IPS-15b (cell line): ENCODE measurements at regions not wholly inside any gene's neighbourhood (a gene's known extent, or its start where the extent isn't known, plus 50 kb on each side); places are given as distances from the start of the nearest gene placed in this dataset.

Experiments
- H3K27me3 ChIP-seq: one replicate; pipeline ENCODE4 v1.6.1; 2013; ENCODE audit warnings: low read length; ENCODE audit not compliant: control insufficient read depth, insufficient read depth
- H3K36me3 ChIP-seq: one replicate; pipeline ENCODE4 v1.6.1; 2013; ENCODE audit warnings: low read length; ENCODE audit not compliant: control insufficient read depth, insufficient read depth
- H3K4me1 ChIP-seq: one replicate; pipeline ENCODE4 v1.6.1; 2013; ENCODE audit warnings: mild to moderate bottlenecking, low read length; ENCODE audit not compliant: control insufficient read depth, insufficient read depth
- H3K4me3 ChIP-seq: one replicate; pipeline ENCODE4 v1.5.1; 2013; ENCODE audit warnings: low read depth, low read length
- H3K9ac ChIP-seq: one replicate; pipeline ENCODE4 v1.6.1; 2013; ENCODE audit warnings: low read depth, mild to moderate bottlenecking, low read length
- H3K9me3 ChIP-seq: one replicate; pipeline ENCODE4 v1.6.1; 2013; ENCODE audit warnings: mild to moderate bottlenecking, low read length; ENCODE audit not compliant: control insufficient read depth, insufficient read depth

DNA sequence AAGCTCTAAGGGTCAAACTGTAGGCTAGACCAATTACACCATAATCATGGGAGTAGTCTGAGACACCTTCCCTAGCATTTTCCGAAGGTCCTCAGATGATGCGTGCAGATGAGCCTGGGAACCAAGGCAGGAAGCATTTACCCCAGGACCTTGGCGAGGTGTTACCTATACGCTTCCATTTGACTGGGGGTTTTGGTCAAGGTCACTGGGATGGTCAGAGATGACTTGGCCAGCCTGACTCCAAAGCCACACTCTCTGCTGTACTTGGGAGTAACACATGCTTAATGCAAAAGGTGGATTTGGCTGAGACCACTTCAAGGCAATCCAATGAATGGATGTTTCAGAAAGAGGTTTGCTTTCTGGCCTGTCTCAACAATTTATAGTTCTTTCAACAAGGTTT is 98.9 kb upstream of the IRS2 start:
- Histone ChIP-seq H3K36me3 (no peaks in the 10 kb centered on the region), H3K9me3 (no peaks in the 10 kb centered on the region), H3K4me1 (no peaks in the 10 kb centered on the region), H3K27me3 (no peaks in the 10 kb centered on the region), H3K9ac (no peak overlapping the region), H3K4me3 (no peak overlapping the region)

DNA sequence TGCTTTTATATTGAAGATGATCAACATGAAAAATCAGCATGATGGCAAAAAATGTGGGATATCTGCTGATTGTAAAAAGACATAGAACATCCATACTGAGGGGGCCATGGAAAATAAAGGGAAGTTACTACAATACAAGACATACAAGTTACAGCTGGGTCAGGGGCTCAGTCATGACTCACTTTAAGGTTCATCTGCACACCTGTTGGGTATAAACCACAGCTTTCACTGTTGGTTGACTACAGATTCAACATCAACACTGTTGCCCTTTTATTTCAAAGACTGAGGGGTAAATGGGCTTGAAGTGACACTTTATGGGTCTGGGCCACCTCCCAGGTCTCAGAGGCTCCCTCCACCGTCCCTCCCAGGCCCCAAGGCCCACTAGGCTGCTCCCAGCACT is 98.1 kb upstream of the IRS2 start:
- H3K36me3 ChIP-seq = no peaks in the 10 kb centered on the region
- H3K4me1 ChIP-seq = no peaks in the 10 kb centered on the region
- no peaks in the 10 kb centered on the region for H3K9me3 ChIP-seq
- no peak overlapping the region for H3K4me3 ChIP-seq
- H3K9ac ChIP-seq = no peak overlapping the region
- no peaks in the 10 kb centered on the region for H3K27me3 ChIP-seq

DNA sequence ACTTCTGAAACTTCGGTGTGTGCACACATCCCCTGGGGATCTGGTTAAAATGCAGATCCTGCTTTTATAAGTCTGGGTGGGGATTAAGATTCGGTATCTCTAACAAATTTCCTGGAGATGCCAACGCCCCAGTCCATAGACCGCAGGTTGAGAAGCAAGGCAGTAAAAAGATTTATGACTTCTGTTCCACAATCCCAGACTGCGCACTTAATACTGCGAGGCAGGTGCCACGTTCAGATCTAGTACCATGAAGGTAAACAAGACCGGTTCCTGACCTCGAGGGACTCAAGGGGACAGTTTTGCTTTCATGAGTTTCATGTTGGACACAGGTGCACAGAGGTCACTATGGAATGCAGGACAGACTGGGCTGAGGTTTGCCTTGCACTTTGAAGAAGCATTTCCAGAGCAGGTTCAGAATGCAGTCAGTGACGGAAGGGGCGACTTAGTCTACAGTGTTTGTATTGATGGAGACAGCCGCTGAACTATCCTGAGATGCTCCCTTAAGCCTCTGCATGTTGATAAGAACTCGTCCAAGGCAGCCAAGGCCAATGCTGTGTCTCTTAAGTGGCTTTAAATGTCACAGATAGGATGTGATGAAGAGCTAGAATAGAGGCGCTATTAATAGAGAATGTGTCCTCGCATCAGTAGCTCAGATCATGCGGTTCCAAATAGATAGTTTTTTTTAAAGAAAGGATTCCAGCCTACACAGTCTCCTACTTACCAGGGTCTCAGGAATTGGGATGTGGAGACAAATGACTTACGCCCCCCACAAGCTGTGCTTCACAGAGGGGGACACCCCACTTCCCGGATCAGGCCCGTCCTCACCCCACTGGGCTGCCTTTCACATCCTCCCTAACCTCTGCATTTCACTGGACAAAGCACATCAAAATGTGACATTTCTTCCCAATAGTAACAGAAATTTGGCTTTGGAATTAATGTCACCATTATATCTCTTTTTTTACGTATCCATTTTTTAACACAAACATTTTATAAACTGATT is 97.1 kb upstream of the IRS2 start:
- Histone ChIP-seq H3K4me1 (no peaks in the 10 kb centered on the region), H3K27me3 (no peaks in the 10 kb centered on the region), H3K9ac (no peak overlapping the region), H3K36me3 (no peaks in the 10 kb centered on the region), H3K9me3 (no peaks in the 10 kb centered on the region), H3K4me3 (no peak overlapping the region)

DNA sequence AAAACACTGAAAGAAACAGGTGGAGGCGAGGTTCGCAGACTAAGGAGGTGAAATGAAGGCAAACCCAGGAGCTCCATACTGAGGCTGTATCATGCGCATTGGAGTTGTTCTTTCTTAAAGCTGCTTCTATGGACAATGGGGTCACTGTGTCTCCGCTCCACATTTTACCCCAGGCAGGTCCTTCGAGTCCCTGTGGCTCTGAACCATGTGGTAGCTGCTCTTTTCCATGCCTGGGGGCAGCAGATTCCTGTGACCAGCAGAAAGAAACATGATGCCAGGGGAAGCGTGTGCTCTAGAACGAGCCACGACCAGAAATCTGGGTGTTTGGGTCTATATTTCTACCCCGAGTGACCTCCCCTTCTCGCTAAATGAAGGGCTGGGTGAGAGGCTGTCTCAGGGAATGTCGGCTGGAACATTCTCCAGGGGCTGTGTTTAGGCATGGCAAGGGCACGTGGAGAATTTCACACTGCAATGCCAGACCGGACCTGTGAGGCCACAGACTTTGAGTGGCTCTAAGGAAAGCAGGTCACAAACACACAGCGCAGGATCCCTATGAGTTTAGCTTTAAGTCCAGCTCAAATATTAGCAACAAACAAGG is 95.7 kb upstream of the IRS2 start:
- H3K4me3 ChIP-seq = no peak overlapping the region
- H3K9me3 ChIP-seq = no peaks in the 10 kb centered on the region
- no peak overlapping the region for H3K9ac ChIP-seq
- no peaks in the 10 kb centered on the region for H3K36me3 ChIP-seq
- H3K4me1 ChIP-seq = no peaks in the 10 kb centered on the region
- H3K27me3 ChIP-seq = no peaks in the 10 kb centered on the region

DNA sequence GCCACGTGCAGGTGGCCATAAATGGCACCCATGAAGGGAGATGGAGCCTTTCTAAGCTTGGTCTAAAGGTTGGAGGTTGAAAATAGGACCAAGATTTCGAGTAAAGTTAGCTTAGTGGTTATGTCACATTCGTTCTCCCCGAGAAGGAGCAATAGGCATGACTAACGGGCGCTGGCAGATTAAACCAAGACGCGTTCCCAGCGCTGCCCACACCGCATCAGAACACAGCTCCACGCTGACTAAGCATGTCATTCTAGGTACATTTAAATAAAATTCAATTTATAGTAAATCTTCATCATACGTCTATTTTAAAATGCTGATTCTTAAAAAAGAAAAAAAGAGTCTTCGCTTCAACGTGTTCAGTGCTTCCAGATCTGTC is 95.0 kb upstream of the IRS2 start:
- Histone ChIP-seq H3K9ac (no peak overlapping the region), H3K27me3 (no peaks in the 10 kb centered on the region), H3K4me3 (no peak overlapping the region), H3K9me3 (no peaks in the 10 kb centered on the region), H3K36me3 (no peaks in the 10 kb centered on the region), H3K4me1 (no peaks in the 10 kb centered on the region)

DNA sequence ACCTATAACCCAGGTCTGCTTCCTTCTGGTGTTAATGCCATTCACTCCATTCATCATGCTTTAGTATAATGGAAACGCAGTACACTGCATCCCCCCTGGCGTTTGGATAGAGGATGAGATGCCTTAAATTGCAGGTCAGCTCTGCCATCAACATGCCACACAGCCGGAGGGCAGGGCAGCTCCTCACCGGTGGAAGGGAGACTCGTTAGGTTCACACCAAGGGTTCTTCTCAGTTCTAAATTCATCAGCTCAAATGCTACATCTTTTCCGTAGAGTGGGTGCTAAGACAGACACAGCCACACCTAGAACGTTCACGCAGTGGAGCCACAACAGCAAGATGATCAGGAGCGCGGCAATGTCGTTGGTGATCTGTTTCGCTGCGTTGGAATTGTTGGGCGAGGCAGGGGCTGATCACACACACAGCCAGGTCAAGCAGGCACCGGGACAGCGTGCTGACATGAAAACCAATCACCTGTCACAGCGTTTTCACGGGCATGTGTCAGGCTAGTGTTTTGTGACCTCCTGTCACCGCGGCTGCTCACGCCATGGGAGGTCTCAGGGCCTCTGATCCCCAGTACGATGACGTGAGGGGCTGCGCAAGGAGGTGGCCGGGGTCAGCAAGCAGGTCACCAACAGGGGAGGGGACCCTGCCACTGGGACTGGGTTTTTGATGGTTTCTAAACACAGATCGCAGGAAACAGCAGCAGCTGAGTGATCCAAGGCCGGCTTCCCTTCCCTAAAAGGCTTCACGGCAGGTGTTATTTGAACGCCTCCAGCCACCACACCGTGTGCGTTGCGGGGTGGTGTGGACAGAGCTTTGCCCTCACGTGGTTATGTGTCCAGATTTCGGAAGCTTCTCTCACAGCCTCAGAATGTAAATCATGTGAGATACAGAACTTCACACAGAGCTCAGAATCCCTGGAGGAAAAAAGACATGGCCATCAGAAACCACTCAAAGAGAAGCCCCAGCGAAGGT is 94.3 kb upstream of the IRS2 start:
- no peak overlapping the region for H3K4me3 ChIP-seq
- H3K27me3 ChIP-seq = no peaks in the 10 kb centered on the region
- no peaks in the 10 kb centered on the region for H3K4me1 ChIP-seq
- H3K36me3 ChIP-seq = no peaks in the 10 kb centered on the region
- no peak overlapping the region for H3K9ac ChIP-seq
- no peaks in the 10 kb centered on the region for H3K9me3 ChIP-seq

DNA sequence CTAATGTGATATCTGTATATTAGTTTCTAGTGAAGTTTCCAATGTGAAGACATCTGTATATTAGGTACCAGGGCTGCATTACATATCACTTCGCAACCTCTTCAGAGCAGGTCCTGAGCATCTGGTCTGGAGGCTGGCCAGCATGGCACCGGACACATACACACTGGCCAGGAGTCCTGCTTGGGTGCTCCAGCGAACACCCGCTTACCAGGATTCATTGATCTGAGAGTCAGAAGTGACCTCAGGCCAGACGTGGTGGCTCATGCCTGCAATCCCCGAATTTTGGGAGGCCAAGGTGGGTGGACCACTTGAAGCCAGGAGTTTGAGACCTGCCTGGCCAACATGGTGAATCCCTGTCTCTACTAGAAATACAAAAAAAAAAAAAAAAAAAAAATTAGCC is 93.0 kb upstream of the IRS2 start:
- Histone ChIP-seq H3K27me3 (no peaks in the 10 kb centered on the region), H3K9me3 (no peaks in the 10 kb centered on the region), H3K4me3 (no peak overlapping the region), H3K36me3 (no peaks in the 10 kb centered on the region), H3K4me1 (no peaks in the 10 kb centered on the region), H3K9ac (no peak overlapping the region)

DNA sequence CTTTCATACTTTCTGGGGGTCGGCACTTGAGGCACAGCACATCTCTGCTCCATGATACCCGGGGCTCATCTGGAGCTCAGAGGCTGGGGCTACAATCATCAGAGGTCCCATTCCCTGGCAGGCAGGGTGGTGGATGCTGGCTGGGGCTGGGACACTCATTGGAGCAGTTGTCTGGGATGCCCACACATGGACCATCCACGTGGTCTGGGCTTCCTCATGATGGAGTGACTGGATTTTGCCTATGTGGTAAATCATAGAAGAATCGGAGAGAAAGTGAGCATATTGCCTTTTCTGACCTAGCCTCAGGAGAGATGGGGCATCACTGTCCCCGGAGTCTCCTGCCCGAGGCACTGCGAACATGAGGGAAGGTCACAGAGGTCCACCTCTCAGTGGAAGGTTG is 91.4 kb upstream of the IRS2 start:
- Histone ChIP-seq H3K9ac (no peak overlapping the region), H3K4me3 (no peak overlapping the region), H3K27me3 (no peaks in the 10 kb centered on the region), H3K4me1 (no peaks in the 10 kb centered on the region), H3K36me3 (no peaks in the 10 kb centered on the region), H3K9me3 (no peaks in the 10 kb centered on the region)

DNA sequence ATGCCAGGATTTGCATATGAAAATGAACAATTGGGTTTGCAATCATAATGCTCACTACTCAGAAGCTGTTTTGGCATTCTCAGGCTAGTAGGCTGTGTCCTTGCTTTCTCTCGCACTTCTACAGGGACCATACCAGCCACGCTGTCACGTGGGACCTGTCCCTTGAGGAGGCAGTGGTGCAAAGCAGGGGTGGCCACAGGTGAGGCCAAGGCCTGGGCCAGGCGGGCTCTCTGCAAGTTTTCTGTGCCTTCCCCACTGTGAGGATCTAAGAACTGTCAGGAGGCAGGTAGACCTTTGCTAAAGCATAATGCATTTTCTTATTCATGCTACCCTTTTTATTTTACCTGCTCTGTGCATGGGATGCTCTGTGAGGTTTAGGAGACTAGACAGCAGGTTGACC is 89.4 kb upstream of the IRS2 start:
- Histone ChIP-seq H3K4me3 (no peak overlapping the region), H3K9me3 (no peaks in the 10 kb centered on the region), H3K4me1 (no peaks in the 10 kb centered on the region), H3K9ac (no peak overlapping the region), H3K27me3 (no peaks in the 10 kb centered on the region), H3K36me3 (no peaks in the 10 kb centered on the region)

DNA sequence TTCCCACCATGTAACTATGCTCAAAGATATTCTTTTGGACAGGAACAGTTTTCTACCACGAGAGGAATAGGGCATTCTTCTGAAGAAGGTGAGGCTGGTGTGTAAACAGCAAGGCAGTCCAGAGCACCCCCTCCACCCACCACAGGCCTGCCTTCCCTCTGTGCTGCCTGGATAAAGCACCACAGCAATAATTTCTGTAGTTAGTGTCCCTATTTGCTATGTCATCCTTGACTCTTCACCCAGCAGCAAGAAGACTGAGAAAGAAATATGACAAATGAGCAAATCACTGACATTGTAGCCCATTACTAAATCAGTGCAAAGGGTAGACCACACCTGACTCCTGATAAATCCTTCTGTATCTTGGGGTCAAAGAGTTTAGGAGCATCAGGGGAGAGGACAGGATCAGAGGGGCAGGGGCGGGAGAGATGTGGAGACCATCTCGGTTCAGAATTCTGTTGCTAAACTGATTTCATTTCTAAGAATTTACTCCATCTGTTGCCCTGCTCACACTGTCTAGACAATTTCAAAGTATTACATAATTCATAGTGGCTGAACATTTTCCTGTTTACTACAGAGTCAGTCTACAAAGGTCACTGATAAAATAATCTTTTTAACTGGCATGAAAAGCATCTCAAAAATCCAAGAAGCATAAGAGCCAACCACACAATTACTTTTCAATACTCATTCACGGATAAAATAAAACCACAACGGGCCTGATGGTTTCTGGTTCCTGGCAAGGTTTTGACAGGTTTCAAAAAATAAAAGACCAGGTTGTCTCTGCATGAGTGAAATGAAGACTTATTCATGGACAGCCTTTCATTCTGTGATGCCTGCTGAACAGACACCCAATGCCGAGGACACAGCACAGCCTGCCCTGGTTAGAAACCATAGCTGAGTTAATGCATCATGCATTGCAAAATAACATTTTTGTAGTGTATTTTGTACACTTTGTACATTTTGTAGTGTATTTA is 88.4 kb upstream of the IRS2 start:
- Histone ChIP-seq H3K9me3 (no peaks in the 10 kb centered on the region), H3K9ac (no peak overlapping the region), H3K4me3 (no peak overlapping the region), H3K4me1 (no peaks in the 10 kb centered on the region), H3K27me3 (no peaks in the 10 kb centered on the region), H3K36me3 (no peaks in the 10 kb centered on the region)
